ENCODE measurements at regions not wholly inside any gene's neighbourhood (a gene's known extent, or its start where the extent isn't known, plus 50 kb on each side); places are given as distances from the start of the nearest gene placed in this dataset.
"Not testable (repeated sequence)": the region's sequence is repeated elsewhere in the genome, so short reads cannot be mapped to it uniquely, and the experiment has no call there.

GRCh38 chr9:117926031-117926658 lies 221.9 kb downstream of the TLR4 start:
- H3K27ac Mint-ChIP-seq: no peak overlapping the region
- H3K4me1 Mint-ChIP-seq (ENCODE audit: low read depth): no peaks in the 10 kb centered on the region
- H3K27me3 Mint-ChIP-seq (ENCODE audit: low read depth): no peaks in the 10 kb centered on the region
- DNase-seq (ENCODE audit: low spot score): no peak
- intact Hi-C loops (cut with micrococcal nuclease): no loop called here
- H3K9me3 Mint-ChIP-seq: no peaks in the 10 kb centered on the region
- no peak overlapping the region for H3K4me3 Mint-ChIP-seq (ENCODE audit: low read depth)
- H3K36me3 Mint-ChIP-seq (ENCODE audit: low read depth): no peaks in the 10 kb centered on the region

- H3K4me3 Mint-ChIP-seq (ENCODE audit: low read depth): no peak overlapping the region
- H3K36me3 Mint-ChIP-seq (ENCODE audit: low read depth): no peaks in the 10 kb centered on the region
- DNase-seq (ENCODE audit: low spot score): no peak
- H3K27ac Mint-ChIP-seq: no peak overlapping the region
- no peaks in the 10 kb centered on the region for H3K4me1 Mint-ChIP-seq (ENCODE audit: low read depth)
- no peaks in the 10 kb centered on the region for H3K9me3 Mint-ChIP-seq
- intact Hi-C loops (cut with micrococcal nuclease): no loop called here
- no peaks in the 10 kb centered on the region for H3K27me3 Mint-ChIP-seq (ENCODE audit: low read depth)
Observed at GRCh38 chr9:117927354-117927753, 223.2 kb downstream of the TLR4 start.

DNA sequence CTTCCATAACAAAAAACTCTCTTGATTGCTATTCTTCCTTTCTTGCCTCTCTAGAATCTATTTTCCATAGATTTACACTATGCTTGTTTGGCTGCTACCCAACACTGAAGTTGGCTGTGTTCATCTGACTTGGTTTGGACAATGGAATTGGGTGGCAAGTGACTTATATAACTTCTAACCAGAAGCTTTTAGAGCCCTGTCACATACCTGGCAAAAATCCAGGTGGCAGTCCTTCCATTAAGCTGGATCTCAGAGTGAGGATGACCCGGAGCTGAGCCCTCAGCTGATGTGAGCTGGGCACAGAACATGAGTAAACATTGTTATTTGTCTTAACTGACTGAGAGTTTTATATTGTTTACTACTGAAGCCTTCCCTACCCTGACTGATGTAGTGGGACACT lies 225.7 kb downstream of the TLR4 start:
- no peaks in the 10 kb centered on the region for H3K9me3 Mint-ChIP-seq
- H3K36me3 Mint-ChIP-seq (ENCODE audit: low read depth): no peaks in the 10 kb centered on the region
- no peak for DNase-seq (ENCODE audit: low spot score)
- no peaks in the 10 kb centered on the region for H3K4me1 Mint-ChIP-seq (ENCODE audit: low read depth)
- no peak overlapping the region for H3K4me3 Mint-ChIP-seq (ENCODE audit: low read depth)
- intact Hi-C loops (cut with micrococcal nuclease): no loop called here
- no peaks in the 10 kb centered on the region for H3K27me3 Mint-ChIP-seq (ENCODE audit: low read depth)
- no peak overlapping the region for H3K27ac Mint-ChIP-seq

DNA sequence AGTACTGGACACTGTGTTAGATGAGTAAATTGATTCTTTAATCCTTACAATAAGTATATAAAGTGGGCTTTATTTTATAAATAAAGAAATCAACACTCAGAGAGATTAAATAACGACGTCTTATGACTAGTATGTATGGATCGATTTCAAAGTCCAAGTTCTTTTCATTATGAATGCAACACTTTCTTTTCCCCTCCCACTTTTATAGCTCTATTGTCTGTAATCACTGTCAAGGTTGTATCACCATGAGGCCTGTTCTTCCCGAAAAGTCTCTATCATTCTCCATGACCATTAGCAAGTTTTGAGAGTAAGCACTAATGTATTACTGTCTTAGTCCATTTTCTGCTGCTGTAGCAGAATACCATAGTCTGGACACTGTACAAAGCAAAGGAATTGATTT lies 228.4 kb downstream of the TLR4 start:
- intact Hi-C loops (cut with micrococcal nuclease): no loop called here
- no peak for DNase-seq (ENCODE audit: low spot score)
- no peaks in the 10 kb centered on the region for H3K4me1 Mint-ChIP-seq (ENCODE audit: low read depth)
- no peaks in the 10 kb centered on the region for H3K36me3 Mint-ChIP-seq (ENCODE audit: low read depth)
- no peak overlapping the region for H3K27ac Mint-ChIP-seq
- no peak overlapping the region for H3K4me3 Mint-ChIP-seq (ENCODE audit: low read depth)
- H3K27me3 Mint-ChIP-seq (ENCODE audit: low read depth): no peaks in the 10 kb centered on the region
- H3K9me3 Mint-ChIP-seq: no peaks in the 10 kb centered on the region

- intact Hi-C loops (cut with micrococcal nuclease): no loop called here
- no peaks in the 10 kb centered on the region for H3K4me1 Mint-ChIP-seq (ENCODE audit: low read depth)
- H3K9me3 Mint-ChIP-seq: peaks cover 4% of the 10 kb centered on the region
- H3K4me3 Mint-ChIP-seq (ENCODE audit: low read depth): no peak overlapping the region
- no peak for DNase-seq (ENCODE audit: low spot score)
- H3K36me3 Mint-ChIP-seq (ENCODE audit: low read depth): no peaks in the 10 kb centered on the region
- H3K27ac Mint-ChIP-seq: no peak overlapping the region
- no peaks in the 10 kb centered on the region for H3K27me3 Mint-ChIP-seq (ENCODE audit: low read depth)
Observed at GRCh38 chr9:117936185-117937130, 232.3 kb downstream of the TLR4 start.

DNA sequence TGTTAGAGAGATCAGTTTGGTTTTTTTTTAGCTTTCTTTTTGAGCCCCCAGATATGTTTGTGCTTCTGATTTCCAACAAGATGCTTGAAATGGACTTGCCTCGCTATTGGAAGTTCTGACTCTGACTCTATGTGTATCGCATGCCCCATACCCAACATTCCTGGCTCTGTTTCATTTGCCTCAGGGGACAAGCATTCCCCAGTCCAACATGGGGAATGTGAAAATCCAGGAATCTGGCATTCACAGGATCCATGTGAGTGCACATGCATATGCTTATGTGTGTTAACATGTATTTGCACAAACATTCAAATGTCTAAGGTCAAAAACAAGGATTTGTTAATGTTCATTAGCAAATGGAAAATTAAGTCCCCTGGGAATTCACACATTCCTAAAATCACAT lies 233.9 kb downstream of the TLR4 start:
- no peak overlapping the region for H3K4me3 Mint-ChIP-seq (ENCODE audit: low read depth)
- H3K27ac Mint-ChIP-seq: no peak overlapping the region
- H3K9me3 Mint-ChIP-seq: peaks cover 4% of the 10 kb centered on the region
- no peaks in the 10 kb centered on the region for H3K4me1 Mint-ChIP-seq (ENCODE audit: low read depth)
- no peaks in the 10 kb centered on the region for H3K27me3 Mint-ChIP-seq (ENCODE audit: low read depth)
- DNase-seq (ENCODE audit: low spot score): no peak
- H3K36me3 Mint-ChIP-seq (ENCODE audit: low read depth): no peaks in the 10 kb centered on the region
- intact Hi-C loops (cut with micrococcal nuclease): no loop called here

DNA sequence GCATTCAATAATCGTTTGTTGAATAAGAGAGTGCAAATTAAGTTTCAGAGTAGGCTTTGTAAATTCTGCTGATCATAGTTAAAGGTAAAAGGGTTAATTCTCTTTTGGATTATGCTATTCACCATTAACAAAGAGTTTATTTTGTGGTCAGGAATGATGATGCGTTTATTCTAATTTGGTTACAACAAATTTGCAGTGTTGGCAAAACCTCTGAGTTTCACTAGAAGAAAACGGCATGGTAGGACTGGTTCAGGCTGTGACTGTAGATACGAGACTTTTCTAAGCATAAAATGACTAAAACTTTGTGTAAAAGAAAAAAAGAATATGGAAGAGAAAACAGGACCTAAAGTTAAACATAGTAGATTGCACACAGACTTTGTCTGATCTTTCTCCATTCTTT lies 234.7 kb downstream of the TLR4 start:
- no peaks in the 10 kb centered on the region for H3K36me3 Mint-ChIP-seq (ENCODE audit: low read depth)
- intact Hi-C loops (cut with micrococcal nuclease): no loop called here
- H3K4me3 Mint-ChIP-seq (ENCODE audit: low read depth): no peak overlapping the region
- H3K4me1 Mint-ChIP-seq (ENCODE audit: low read depth): no peaks in the 10 kb centered on the region
- peaks cover 4% of the 10 kb centered on the region for H3K9me3 Mint-ChIP-seq
- H3K27ac Mint-ChIP-seq: no peak overlapping the region
- H3K27me3 Mint-ChIP-seq (ENCODE audit: low read depth): no peaks in the 10 kb centered on the region
- DNase-seq (ENCODE audit: low spot score): no peak

DNA sequence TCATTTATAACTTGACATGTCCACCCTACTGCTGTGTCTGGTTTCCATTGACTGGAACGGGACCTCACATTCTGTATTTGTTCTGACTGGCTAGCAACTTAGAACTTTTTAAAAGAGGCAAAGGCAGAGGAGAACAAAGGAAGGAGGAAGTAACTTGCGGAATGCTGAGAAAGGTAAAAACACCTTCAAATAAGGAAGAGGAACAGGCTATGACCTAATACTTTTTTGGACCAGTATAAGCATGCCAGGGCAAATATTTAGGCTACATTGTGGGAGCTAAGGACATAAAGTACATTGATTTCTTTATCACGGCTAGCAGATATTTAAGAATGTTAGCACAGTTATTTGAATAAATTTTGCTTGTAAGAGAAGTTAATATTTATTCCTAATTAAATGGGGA lies 240.5 kb downstream of the TLR4 start:
- H3K4me3 Mint-ChIP-seq (ENCODE audit: low read depth); H3K27me3 Mint-ChIP-seq (ENCODE audit: low read depth); H3K9me3 Mint-ChIP-seq; H3K27ac Mint-ChIP-seq; intact Hi-C loops (cut with micrococcal nuclease); H3K36me3 Mint-ChIP-seq (ENCODE audit: low read depth); DNase-seq (ENCODE audit: low spot score); H3K4me1 Mint-ChIP-seq (ENCODE audit: low read depth): not testable (repeated sequence)

DNA sequence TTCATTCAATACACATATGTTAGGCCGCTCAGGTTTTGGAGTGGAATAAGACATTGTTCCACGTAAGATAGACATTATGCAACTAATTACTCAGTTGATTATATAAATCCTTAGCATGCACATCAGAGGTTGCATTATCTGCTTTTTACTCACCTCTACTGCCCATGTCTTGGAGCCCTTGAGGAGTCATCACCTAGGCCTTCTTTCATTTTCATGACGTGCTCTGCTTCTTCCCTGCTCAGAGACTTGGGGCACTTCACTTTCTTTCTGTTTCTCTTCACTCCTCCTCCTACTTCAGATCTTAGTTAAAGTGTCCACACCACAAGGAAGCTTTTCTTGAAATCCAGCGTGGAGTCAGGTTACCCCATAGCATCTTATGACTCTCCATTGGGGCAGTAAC lies 241.1 kb downstream of the TLR4 start:
- intact Hi-C loops (cut with micrococcal nuclease): no loop called here
- Mint-ChIP-seq H3K27me3 (ENCODE audit: low read depth) (no peaks in the 10 kb centered on the region), H3K9me3 (no peaks in the 10 kb centered on the region), H3K36me3 (ENCODE audit: low read depth) (no peaks in the 10 kb centered on the region), H3K4me3 (ENCODE audit: low read depth) (no peak overlapping the region), H3K4me1 (ENCODE audit: low read depth) (no peaks in the 10 kb centered on the region), H3K27ac (no peak overlapping the region)
- no peak for DNase-seq (ENCODE audit: low spot score)

DNA sequence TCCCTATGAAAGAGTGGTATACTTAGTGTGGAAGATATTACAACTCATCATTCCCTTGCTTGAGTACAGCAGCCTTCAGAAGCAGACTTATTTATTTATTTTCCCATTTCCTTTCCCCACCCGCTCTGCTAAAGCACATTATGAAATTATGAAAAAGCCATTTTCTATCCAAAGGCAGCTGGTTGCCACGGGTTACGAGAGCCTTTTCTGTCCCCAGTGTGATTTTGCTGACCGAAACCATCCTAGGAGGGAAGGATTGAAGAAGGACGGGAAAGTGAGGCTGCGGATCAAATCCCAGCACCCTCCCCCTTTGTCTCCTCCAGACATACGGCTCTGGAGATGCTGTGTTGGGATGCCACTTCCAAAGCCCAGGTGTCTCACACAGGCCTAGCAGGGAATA lies 246.9 kb downstream of the TLR4 start:
- DNase-seq (ENCODE audit: low spot score): no peak
- Mint-ChIP-seq H3K36me3 (ENCODE audit: low read depth) (no peaks in the 10 kb centered on the region), H3K4me1 (ENCODE audit: low read depth) (no peaks in the 10 kb centered on the region), H3K27me3 (ENCODE audit: low read depth) (no peaks in the 10 kb centered on the region), H3K27ac (no peak overlapping the region), H3K9me3 (no peaks in the 10 kb centered on the region), H3K4me3 (ENCODE audit: low read depth) (no peak overlapping the region)
- intact Hi-C loops (cut with micrococcal nuclease): no loop called here

GRCh38 chr9:117952581-117952980 lies 248.4 kb downstream of the TLR4 start:
- no peaks in the 10 kb centered on the region for H3K4me1 Mint-ChIP-seq (ENCODE audit: low read depth)
- no peaks in the 10 kb centered on the region for H3K27me3 Mint-ChIP-seq (ENCODE audit: low read depth)
- intact Hi-C loops (cut with micrococcal nuclease): no loop called here
- DNase-seq (ENCODE audit: low spot score): no peak
- no peak overlapping the region for H3K27ac Mint-ChIP-seq
- no peak overlapping the region for H3K4me3 Mint-ChIP-seq (ENCODE audit: low read depth)
- no peaks in the 10 kb centered on the region for H3K9me3 Mint-ChIP-seq
- no peaks in the 10 kb centered on the region for H3K36me3 Mint-ChIP-seq (ENCODE audit: low read depth)

DNA sequence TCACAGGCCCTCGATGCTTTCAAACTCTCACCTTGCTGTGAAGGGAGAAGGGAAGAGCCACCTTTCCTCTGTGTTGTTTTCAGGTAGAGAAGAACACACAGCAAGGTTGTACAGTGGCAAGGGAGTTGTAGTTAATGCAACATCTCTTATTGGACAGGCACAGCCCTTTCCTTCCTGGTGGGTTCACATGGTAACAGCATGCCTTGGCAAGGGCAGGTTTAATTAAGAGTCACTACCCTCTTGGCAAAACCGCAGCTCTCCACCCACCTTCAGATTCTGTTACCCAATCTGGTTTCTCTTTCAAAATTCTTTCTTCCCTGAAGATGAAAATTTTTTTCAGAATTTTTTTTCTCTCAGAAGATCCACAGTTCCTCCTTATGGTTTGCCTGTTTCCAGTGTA lies 253.1 kb downstream of the TLR4 start:
- Mint-ChIP-seq H3K27me3 (ENCODE audit: low read depth) (no peaks in the 10 kb centered on the region), H3K36me3 (ENCODE audit: low read depth) (no peaks in the 10 kb centered on the region)

GRCh38 chr9:117958726-117959125 lies 254.5 kb downstream of the TLR4 start:
- intact Hi-C loops (cut with micrococcal nuclease): no loop called here
- H3K9me3 Mint-ChIP-seq: no peaks in the 10 kb centered on the region

More for the DNA sequence above, 253.1 kb downstream of the TLR4 start:
- Mint-ChIP-seq H3K9me3 (no peaks in the 10 kb centered on the region), H3K4me1 (ENCODE audit: low read depth) (no peaks in the 10 kb centered on the region), H3K27ac (no peak overlapping the region), H3K4me3 (ENCODE audit: low read depth) (no peak overlapping the region)
- intact Hi-C loops (cut with micrococcal nuclease): no loop called here
- DNase-seq (ENCODE audit: low spot score): no peak

More at GRCh38 chr9:117958726-117959125, 254.5 kb downstream of the TLR4 start:
- Mint-ChIP-seq H3K4me1 (ENCODE audit: low read depth) (no peaks in the 10 kb centered on the region), H3K27ac (no peak overlapping the region), H3K4me3 (ENCODE audit: low read depth) (no peak overlapping the region), H3K27me3 (ENCODE audit: low read depth) (no peaks in the 10 kb centered on the region), H3K36me3 (ENCODE audit: low read depth) (no peaks in the 10 kb centered on the region)
- DNase-seq (ENCODE audit: low spot score): no peak
